Epithelial cell of proximal tubule (primary cell): ENCODE measurements at regions not wholly inside any gene's neighbourhood (a gene's known extent, or its start where the extent isn't known, plus 50 kb on each side); places are given as distances from the start of the nearest gene placed in this dataset.

Source experiments
- DNase-seq: peaks from one replicate; pipeline ENCODE4 v3.0.0-alpha.2; 2011; ENCODE audit warnings: low read depth
- H3K4me3 ChIP-seq: 2 replicates; pipeline ENCODE4 v1.5.1; 2011; ENCODE audit warnings: low read depth, mild to moderate bottlenecking, low read length
- TF ChIP-seq, protein P1 (sequence below): conservative IDR thresholded peaks from 2 replicates; pipeline ENCODE4 v1.5.1; 2012; ENCODE audit warnings: low read depth, mild to moderate bottlenecking, low read length

DNA sequence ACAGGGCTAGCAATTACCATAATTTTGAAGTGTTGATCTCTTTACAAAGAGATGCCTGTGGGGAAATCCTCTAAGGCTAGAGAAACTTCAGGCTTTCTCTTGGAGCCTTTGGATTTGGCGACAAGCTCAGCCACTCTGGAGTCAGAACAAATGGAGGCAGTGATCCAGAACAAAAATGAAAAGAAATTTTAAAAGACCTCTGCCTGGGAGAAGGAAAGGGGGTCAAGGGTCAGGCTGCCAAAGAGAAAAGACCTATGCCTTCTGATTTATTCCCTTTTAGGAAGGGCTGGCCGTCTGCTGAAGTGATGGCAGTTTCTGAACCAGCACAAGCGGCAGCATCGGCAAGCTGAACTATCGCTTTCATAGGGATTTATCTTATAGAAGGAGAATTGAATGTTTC is 140.8 kb upstream of the SFRP2 start:
- DNase-seq: no peak
- H3K4me3 ChIP-seq: no peak overlapping the region
- TF ChIP-seq, protein P1, sequence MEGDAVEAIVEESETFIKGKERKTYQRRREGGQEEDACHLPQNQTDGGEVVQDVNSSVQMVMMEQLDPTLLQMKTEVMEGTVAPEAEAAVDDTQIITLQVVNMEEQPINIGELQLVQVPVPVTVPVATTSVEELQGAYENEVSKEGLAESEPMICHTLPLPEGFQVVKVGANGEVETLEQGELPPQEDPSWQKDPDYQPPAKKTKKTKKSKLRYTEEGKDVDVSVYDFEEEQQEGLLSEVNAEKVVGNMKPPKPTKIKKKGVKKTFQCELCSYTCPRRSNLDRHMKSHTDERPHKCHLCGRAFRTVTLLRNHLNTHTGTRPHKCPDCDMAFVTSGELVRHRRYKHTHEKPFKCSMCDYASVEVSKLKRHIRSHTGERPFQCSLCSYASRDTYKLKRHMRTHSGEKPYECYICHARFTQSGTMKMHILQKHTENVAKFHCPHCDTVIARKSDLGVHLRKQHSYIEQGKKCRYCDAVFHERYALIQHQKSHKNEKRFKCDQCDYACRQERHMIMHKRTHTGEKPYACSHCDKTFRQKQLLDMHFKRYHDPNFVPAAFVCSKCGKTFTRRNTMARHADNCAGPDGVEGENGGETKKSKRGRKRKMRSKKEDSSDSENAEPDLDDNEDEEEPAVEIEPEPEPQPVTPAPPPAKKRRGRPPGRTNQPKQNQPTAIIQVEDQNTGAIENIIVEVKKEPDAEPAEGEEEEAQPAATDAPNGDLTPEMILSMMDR: no peak

DNA sequence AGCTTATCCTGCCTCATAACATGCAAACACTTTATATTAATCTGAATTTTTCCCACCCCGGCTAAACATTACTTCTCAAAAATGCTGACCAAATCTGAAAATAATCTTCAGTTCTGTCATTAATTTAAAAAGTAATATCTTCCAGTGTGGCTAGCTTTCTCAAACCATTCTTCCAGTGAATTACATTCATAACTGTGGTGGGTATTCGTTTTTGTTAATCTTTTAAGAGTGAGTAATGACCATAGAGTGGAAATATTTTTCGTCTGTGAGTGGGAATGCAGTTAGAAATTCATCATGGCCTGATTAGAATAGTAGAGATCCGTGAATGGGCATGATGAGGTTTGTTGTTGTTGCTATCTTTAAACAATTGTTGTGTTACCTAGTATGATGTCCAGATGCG is 138.6 kb upstream of the SFRP2 start:
- DNase-seq: no peak
- no peak overlapping the region for H3K4me3 ChIP-seq
- TF ChIP-seq, protein P1: no peak

GRCh38 chr4:153922148-153922547 is 133.3 kb upstream of the SFRP2 start:
- no peak for DNase-seq
- TF ChIP-seq, protein P1: no peak
- no peak overlapping the region for H3K4me3 ChIP-seq

- no peak overlapping the region for H3K4me3 ChIP-seq
- no peak for DNase-seq
- TF ChIP-seq, protein P1: no peak
Observed at GRCh38 chr4:153919667-153920066, 130.8 kb upstream of the SFRP2 start.

- no peak for DNase-seq
- H3K4me3 ChIP-seq: no peak overlapping the region
- TF ChIP-seq, protein P1: no peak
Observed at GRCh38 chr4:153916273-153916755, 127.4 kb upstream of the SFRP2 start.

GRCh38 chr4:153912301-153912700 is 123.4 kb upstream of the SFRP2 start:
- DNase-seq: no peak
- TF ChIP-seq, protein P1: no peak
- H3K4me3 ChIP-seq: no peak overlapping the region

DNA sequence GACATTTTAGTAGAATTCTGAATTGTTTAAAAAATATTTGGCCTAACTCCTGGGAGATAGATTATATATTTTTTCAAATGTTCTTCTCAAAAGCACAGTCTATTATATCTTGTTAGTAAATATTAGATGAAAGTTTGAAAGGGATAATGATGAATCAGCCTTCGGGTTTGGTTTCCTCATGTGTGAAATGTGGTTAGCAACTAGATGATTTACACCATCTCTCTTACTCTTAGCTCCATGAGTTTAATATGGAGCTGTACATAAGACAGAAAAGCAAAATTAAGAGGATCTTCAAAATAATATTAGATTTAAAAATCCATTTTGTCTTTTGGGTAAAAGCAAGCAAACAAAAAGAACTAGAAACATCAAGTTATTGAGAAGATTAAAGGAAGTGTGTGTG is 120.8 kb upstream of the SFRP2 start:
- TF ChIP-seq, protein P1: no peak
- no peak for DNase-seq

More for the DNA sequence above, 120.8 kb upstream of the SFRP2 start:
- H3K4me3 ChIP-seq: no peak overlapping the region
